Stimulated activated CD4-positive, alpha-beta T cell treated with anti-CD3 and anti-CD28 coated beads, Interleukin-12 subunit alpha, Interleukin-12 subunit beta, amount 100 ng/mL, for 4 hours (primary cell): ENCODE measurements at regions not wholly inside any gene's neighbourhood (a gene's known extent, or its start where the extent isn't known, plus 50 kb on each side); places are given as distances from the start of the nearest gene placed in this dataset.

ENCODE experiments used
- DNase-seq: peaks from one replicate; pipeline ENCODE4 v3.0.0-alpha.2; 2020

DNA sequence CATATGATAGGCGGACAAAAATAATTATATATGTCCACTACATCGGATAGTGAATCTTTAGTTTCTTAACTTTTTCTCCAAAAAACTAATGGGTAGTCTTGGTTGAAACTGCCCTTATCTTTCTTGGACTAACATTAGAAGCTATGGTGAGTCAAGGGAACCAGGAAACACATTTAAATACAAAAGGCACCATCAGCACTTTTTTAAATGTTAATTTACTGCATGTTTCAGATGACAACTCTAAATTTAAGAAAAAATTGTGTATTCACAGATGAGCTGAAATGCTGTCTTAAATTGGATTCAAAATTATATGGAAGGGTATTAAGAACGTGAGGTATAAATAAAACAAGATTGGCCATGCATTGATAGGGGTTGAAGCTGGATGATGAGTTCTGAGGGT, 75.6 kb upstream of the CERS6 start:
- DNase-seq = no peak

DNA sequence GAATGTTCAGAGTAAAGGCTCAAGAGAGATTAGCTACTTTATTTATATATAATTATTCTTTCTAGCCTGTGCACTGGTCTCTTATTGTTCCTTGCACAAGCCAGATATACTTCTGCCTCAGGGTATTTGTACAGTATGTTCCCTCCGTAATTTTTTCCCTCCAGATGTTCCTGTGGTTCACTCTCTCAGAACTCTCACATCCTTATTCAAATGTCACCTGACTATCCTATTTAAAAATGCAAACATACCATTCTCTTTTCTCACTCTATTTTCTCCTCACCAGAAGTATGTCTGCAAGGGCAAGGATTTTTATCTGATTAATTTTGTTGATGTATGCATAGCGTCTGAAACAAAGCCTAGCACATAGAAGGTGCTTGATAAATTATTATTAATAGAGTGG, 64.0 kb upstream of the CERS6 start:
- DNase-seq = no peak

DNA sequence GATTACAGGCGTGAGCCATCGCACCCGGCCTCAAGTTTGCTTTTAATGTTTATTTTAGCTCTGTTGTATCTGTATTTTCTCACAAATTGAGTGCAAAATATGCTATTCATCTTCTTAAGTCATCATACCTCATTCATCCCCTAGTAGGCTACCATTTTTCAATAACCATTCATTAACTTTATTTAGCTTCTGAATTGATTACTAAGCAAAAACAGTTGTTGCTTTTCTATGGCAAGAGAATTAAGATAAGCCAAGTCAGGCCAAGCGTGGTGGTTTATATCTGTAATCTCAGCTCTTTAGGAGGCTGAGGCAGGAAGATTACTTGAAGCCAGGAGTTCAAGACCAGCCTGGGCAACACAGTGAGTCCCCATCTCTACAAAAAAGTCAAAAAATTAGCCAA, 63.3 kb upstream of the CERS6 start:
- no peak for DNase-seq

DNA sequence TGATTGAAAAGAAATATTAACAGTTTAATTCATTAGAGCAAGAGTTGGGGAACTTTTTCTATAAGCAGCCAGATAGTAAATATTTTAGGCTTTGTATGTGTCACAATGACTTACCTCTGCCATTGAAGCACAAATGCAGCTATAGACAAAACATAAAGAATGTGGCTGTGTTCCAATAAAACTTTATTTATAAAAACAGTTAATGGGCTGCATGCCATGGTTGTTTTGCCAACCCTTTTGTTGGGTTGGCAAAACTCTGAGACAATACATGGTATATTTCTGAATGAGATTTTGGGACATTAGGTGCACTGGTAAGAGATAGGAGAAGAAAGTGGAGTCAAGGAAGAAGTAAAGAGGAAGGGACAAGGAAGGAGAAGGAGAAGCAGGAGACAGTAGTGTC, 61.8 kb upstream of the CERS6 start:
- no peak for DNase-seq

DNA sequence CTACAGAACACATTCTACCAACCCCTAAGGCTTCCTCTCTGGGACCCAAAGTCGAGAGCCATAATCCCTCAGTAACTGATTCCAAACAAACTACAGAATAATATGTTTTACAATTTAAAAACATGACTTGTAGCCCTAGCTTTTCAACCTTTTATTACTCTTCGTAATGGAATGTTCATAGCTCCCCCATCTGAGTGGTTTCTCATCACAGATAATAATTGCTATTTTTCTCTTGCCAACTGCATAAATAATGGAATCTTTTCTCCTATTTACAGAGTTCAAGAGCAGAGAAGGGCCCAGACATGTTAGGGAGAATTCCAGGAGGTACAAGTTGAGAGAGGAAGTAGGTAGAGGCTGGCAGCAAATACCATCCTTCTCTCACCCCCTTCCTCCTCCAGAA, 59.9 kb upstream of the CERS6 start:
- DNase-seq = no peak

DNA sequence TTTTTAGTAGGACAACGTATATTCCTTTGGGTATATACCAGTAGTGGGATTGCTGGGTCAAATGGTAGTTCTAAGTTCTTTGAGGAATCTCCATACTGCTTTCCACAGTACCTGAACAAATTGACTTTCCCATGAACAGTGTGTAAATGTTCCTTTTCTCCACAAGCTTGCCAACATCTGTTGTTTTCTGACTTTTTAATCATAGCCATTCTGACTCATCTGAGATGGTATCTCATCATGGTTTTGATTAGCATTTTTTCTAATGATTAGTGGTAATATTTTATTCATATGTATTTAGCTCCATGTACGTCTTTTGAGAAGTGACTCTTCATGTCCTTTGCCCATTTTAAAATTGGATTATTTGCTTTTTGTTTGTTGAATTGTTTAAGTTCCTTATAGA, 58.4 kb upstream of the CERS6 start:
- no peak for DNase-seq

DNA sequence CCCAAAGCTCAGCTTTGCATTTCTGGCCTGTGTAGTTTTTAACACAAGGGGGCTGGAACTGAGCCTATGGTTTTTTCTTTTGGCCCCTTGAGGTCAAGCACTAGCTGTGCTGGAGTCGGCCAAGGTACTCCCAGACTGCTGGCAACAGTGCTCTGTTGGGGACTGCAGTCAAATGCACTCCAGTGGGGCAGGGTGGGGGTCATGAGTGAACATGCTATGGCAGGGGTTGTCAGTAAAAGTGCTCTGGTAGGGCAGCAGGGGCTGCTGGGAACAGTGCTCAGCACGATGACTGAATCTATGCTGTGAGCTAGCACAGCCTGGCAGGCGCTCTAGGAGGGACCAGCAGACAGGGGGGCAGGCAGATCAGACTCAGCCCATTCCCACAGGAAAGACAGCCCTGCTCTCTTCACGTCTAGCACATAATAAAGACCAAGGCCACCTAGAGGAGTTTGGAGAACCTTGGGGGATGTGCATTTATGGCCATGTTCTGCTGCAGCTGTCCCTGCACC, 55.0 kb upstream of the CERS6 start:
- DNase-seq = no peak

DNA sequence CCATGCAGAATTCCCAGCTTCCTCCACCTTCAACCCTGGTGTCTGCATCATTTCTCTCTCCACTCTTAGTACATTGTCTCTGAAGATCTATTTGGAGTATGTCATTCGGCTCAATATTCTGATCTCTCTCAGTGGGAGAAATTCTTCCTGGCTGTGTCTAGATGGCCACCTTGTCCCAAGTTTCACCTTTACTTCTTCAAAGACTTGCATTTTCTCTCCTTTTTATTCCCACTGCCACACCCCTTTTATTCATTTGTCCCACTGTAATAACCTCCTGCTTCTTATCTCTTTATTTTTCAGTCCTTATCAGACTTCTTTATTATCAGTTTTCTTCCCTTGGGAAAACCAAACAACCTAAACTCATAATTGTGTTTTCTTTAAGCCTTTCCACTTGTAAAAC, 54.3 kb upstream of the CERS6 start:
- DNase-seq = no peak

DNA sequence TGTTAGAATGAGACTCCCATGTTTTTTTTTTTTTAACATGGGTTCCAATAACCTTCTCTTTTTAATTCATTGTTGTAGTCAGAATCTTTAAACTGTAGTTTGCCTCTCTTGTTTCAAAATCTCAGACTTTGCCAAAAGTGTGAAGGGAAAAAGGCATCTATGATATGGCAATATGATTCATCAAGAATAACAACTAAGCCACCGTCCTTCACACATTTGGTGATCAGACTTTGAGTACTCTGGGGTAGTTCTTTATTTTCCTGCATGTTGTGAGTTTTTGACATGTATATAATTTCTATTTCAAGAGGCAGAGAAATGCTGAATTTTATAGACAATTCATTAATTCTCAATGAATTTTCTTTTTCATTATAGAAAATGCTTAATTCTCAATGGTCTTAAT, 53.5 kb upstream of the CERS6 start:
- no peak for DNase-seq

DNA sequence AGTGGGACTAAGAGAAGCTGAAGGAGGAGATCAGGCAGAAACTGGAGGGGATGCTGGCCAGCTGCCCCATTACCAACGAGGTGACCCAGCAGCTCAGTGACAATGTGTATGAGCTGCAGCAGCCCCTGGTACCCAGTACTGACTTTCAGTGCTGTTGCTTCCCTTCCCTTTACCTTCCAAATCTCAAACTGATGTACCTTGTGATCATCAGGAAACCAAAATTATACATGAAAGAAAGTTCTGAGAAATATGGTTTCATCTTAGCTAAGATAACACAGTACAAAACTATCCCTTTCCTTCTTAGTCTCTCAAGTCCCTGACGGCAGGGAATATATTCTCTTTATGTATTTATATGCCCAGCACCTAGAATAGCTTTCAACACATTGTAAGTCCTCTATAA, 52.3 kb upstream of the CERS6 start:
- DNase-seq = no peak

DNA sequence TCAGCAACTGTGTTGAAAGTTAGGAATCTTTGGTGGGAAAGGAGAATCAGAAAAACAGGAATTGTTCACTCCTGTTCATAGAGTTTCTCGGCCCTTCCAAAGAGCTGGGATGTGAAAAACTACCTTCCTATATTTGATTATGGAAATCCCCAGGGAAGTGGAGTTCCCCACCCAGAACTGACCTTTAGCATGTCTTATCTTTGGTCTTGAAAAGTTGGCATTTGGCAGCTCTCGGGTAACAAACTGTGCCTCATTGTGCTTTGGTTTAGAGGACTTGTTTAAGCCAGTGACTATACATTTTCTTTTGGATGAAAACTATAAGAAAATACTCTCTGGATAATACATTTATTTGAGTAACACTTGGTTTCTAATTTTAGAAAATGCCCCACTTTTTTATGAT, 51.3 kb upstream of the CERS6 start:
- no peak for DNase-seq
